Lower leg skin (tissue), 3 donors: ENCODE measurements at regions not wholly inside any gene's neighbourhood (a gene's known extent, or its start where the extent isn't known, plus 50 kb on each side); places are given as distances from the start of the nearest gene placed in this dataset.

Experiments used
- POLR2A ChIP-seq, 2 donors: fragments of 450-650 bp; IDR thresholded peaks; one replicate each; pipeline ENCODE4 v1.6.1; 2016 to 2017; ENCODE audit warnings: antibody characterized with exemption in 2 of 2, mild to moderate bottlenecking in 1 of 2, moderate library complexity in 1 of 2
- TF ChIP-seq, protein P1 (sequence below), 3 donors: fragments of 450-650 bp; IDR thresholded peaks; one replicate each; pipeline ENCODE4 v1.5.1; 2016; ENCODE audit warnings: antibody characterized with exemption in 3 of 3, mild to moderate bottlenecking in 3 of 3, moderate library complexity in 2 of 3

DNA sequence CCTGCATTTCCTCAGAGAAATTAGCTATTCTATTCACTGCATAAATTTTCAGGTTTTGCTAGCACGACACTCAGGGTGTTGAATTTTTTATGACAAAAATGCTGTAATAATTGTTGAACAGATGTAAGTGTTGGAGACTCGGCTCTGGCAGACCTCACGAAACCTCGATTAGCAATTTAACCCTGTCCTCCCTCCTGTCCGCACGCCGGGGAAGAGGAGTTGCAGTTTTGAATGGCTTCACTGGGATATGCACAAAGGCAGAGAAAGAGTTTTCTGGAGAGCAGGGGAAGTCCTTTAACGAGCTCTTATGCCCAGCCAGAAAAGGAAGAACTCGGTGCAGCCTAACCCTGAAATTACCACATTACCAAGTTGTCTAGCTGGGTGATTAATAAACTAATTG is 661.1 kb downstream of the VRK1 start:
- no peak for TF ChIP-seq POLR2A (IDR thresholded peaks at IDR 0.05)
- TF ChIP-seq, protein P1, sequence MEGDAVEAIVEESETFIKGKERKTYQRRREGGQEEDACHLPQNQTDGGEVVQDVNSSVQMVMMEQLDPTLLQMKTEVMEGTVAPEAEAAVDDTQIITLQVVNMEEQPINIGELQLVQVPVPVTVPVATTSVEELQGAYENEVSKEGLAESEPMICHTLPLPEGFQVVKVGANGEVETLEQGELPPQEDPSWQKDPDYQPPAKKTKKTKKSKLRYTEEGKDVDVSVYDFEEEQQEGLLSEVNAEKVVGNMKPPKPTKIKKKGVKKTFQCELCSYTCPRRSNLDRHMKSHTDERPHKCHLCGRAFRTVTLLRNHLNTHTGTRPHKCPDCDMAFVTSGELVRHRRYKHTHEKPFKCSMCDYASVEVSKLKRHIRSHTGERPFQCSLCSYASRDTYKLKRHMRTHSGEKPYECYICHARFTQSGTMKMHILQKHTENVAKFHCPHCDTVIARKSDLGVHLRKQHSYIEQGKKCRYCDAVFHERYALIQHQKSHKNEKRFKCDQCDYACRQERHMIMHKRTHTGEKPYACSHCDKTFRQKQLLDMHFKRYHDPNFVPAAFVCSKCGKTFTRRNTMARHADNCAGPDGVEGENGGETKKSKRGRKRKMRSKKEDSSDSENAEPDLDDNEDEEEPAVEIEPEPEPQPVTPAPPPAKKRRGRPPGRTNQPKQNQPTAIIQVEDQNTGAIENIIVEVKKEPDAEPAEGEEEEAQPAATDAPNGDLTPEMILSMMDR (IDR thresholded peaks at IDR 0.05): no peak
